ENCODE measurements at regions not wholly inside any gene's neighbourhood (a gene's known extent, or its start where the extent isn't known, plus 50 kb on each side); places are given as distances from the start of the nearest gene placed in this dataset.

DNA sequence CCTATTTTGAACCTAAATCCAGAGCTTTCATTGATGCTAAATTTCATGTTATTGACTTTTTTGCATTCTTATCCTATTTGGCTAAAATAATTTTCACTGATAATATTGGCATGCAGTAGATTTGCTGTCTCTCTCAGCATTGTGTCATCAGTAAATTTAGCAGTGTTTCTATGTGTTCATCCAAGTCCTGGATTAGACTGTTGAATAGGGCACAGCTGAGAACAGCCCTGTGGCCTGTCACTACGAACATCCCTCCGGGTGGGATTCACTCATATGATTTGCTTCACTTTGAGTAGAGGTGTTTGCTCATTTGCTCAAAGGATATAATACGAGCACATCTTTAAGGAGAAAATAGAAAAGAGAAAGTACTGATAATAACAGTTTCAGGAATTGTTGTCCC is 101.5 kb downstream of the HSPH1 start:
- in situ Hi-C loops (cut with MboI), result no loop called here
- SMC1A ChIA-PET (ENCODE audit: uncharacterized antibody, unreplicated experiment), result no interaction called here
- 43% methylated on average over 3 of the region's 3 CpGs for WGBS (ENCODE audit: insufficient coverage, insufficient replicate concordance, low lambda C conversion rate, missing lambda C conversion rate)
- no peak for FAIRE-seq
- no TSS peak for BruUV-seq (replicated peaks)
- CTCF ChIA-PET, result interaction anchor here (1.0 to 1.5 kb wide), 3 partner anchors 10 to 195 kb away, joined by 3 to 4 read pairs (median 4); no protein-coding TSS in a partner anchor
- Histone ChIP-seq H4K20me1 (ENCODE audit: control insufficient read depth, insufficient read depth) (no peaks in the 10 kb centered on the region), H3K36me3 (ENCODE audit: control insufficient read depth in 2 of 2, insufficient read depth in 2 of 2, low read length in 1 of 2) (no peaks in the 10 kb centered on the region), H3K4me2 (ENCODE audit: control insufficient read depth, insufficient read depth) (no peak overlapping the region), H3K27ac (ENCODE audit: control insufficient read depth, insufficient read depth) (no peak overlapping the region), H3K79me2 (ENCODE audit: control insufficient read depth, insufficient read depth, low read length) (no peaks in the 10 kb centered on the region), H3K27me3 (replicated peaks in 1 of 2; ENCODE audit: control insufficient read depth in 2 of 2, insufficient read depth in 2 of 2, low read length in 1 of 2) (no peaks in the 10 kb centered on the region), H3K9ac (ENCODE audit: control insufficient read depth, insufficient read depth, low read length) (no peak overlapping the region), H2AFZ (ENCODE audit: control insufficient read depth, low read depth, low read length) (no peak overlapping the region), H3K9me3 (replicated peaks; ENCODE audit: control insufficient read depth, insufficient read depth, low read length) (peaks cover 3% of the 10 kb centered on the region; the same call in 1 of the 3 replicates), H3K4me3 (no peak overlapping the region), H3K4me1 (ENCODE audit: control insufficient read depth, insufficient read depth, low read length) (no peaks in the 10 kb centered on the region)
- DNase-seq (ENCODE audit: low read depth, low spot score), result no peak
- POLR2A ChIA-PET, result no interaction called here
- TF ChIP-seq POLR2AphosphoS2 (IDR thresholded peaks at IDR 0.05; ENCODE audit: low read depth, low read length), result no peak
- TF ChIP-seq, protein P1, sequence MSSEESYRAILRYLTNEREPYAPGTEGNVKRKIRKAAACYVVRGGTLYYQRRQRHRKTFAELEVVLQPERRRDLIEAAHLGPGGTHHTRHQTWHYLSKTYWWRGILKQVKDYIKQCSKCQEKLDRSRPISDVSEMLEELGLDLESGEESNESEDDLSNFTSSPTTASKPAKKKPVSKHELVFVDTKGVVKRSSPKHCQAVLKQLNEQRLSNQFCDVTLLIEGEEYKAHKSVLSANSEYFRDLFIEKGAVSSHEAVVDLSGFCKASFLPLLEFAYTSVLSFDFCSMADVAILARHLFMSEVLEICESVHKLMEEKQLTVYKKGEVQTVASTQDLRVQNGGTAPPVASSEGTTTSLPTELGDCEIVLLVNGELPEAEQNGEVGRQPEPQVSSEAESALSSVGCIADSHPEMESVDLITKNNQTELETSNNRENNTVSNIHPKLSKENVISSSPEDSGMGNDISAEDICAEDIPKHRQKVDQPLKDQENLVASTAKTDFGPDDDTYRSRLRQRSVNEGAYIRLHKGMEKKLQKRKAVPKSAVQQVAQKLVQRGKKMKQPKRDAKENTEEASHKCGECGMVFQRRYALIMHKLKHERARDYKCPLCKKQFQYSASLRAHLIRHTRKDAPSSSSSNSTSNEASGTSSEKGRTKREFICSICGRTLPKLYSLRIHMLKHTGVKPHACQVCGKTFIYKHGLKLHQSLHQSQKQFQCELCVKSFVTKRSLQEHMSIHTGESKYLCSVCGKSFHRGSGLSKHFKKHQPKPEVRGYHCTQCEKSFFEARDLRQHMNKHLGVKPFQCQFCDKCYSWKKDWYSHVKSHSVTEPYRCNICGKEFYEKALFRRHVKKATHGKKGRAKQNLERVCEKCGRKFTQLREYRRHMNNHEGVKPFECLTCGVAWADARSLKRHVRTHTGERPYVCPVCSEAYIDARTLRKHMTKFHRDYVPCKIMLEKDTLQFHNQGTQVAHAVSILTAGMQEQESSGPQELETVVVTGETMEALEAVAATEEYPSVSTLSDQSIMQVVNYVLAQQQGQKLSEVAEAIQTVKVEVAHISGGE (CRISPR knock-in tag; IDR thresholded peaks at IDR 0.05), result no peak
- no peak for TF ChIP-seq MXI1 (IDR thresholded peaks at IDR 0.05; ENCODE audit: low read depth, low read length)
- TF ChIP-seq YBX1 (IDR thresholded peaks at IDR 0.05), result no peak
- TF ChIP-seq, protein P2, sequence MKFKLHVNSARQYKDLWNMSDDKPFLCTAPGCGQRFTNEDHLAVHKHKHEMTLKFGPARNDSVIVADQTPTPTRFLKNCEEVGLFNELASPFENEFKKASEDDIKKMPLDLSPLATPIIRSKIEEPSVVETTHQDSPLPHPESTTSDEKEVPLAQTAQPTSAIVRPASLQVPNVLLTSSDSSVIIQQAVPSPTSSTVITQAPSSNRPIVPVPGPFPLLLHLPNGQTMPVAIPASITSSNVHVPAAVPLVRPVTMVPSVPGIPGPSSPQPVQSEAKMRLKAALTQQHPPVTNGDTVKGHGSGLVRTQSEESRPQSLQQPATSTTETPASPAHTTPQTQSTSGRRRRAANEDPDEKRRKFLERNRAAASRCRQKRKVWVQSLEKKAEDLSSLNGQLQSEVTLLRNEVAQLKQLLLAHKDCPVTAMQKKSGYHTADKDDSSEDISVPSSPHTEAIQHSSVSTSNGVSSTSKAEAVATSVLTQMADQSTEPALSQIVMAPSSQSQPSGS (IDR thresholded peaks at IDR 0.05; ENCODE audit: low read length), result no peak
- TF ChIP-seq, protein P3, sequence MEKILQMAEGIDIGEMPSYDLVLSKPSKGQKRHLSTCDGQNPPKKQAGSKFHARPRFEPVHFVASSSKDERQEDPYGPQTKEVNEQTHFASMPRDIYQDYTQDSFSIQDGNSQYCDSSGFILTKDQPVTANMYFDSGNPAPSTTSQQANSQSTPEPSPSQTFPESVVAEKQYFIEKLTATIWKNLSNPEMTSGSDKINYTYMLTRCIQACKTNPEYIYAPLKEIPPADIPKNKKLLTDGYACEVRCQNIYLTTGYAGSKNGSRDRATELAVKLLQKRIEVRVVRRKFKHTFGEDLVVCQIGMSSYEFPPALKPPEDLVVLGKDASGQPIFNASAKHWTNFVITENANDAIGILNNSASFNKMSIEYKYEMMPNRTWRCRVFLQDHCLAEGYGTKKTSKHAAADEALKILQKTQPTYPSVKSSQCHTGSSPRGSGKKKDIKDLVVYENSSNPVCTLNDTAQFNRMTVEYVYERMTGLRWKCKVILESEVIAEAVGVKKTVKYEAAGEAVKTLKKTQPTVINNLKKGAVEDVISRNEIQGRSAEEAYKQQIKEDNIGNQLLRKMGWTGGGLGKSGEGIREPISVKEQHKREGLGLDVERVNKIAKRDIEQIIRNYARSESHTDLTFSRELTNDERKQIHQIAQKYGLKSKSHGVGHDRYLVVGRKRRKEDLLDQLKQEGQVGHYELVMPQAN (conservative IDR thresholded peaks at IDR 0.05), result no peak
- no peak for TF ChIP-seq RELA (IDR thresholded peaks at IDR 0.05; ENCODE audit: borderline replicate concordance, partially characterized antibody)
- no peak for TF ChIP-seq PAX8 (IDR thresholded peaks at IDR 0.05)
- TF ChIP-seq BMI1 (IDR thresholded peaks at IDR 0.05; ENCODE audit: borderline replicate concordance), result no peak
- TF ChIP-seq, protein P4, sequence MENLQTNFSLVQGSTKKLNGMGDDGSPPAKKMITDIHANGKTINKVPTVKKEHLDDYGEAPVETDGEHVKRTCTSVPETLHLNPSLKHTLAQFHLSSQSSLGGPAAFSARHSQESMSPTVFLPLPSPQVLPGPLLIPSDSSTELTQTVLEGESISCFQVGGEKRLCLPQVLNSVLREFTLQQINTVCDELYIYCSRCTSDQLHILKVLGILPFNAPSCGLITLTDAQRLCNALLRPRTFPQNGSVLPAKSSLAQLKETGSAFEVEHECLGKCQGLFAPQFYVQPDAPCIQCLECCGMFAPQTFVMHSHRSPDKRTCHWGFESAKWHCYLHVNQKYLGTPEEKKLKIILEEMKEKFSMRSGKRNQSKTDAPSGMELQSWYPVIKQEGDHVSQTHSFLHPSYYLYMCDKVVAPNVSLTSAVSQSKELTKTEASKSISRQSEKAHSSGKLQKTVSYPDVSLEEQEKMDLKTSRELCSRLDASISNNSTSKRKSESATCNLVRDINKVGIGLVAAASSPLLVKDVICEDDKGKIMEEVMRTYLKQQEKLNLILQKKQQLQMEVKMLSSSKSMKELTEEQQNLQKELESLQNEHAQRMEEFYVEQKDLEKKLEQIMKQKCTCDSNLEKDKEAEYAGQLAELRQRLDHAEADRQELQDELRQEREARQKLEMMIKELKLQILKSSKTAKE (IDR thresholded peaks at IDR 0.05; ENCODE audit: low read depth, poor library complexity, severe bottlenecking), result no peak
- no peak for TF ChIP-seq HDGF (IDR thresholded peaks at IDR 0.05)
- no peak for TF ChIP-seq NR2F1 (conservative IDR thresholded peaks at IDR 0.05)
- intact Hi-C loops (cut with micrococcal nuclease; ENCODE audit: unreplicated experiment), result no loop called here
- ATAC-seq, result no peak
- RAD21 ChIA-PET (ENCODE audit: unreplicated experiment), result no interaction called here

All from GM12878 (cell line).